Astrocyte (in vitro differentiated cells and primary cell): ENCODE measurements at regions not wholly inside any gene's neighbourhood (a gene's known extent, or its start where the extent isn't known, plus 50 kb on each side); places are given as distances from the start of the nearest gene placed in this dataset.
"Not testable (repeated sequence)": the region's sequence is repeated elsewhere in the genome, so short reads cannot be mapped to it uniquely, and the experiment has no call there.

ENCODE experiments used
- DNase-seq: peaks from one replicate; pipeline ENCODE4 v3.0.0-alpha.2; 2010; ENCODE audit warnings: low read depth
- FAIRE-seq: peaks from 2 replicates; lab custom pipeline; 2011; peaks lifted over from hg19 to GRCh38; lab: Jason Lieb, UNC
- H2AFZ ChIP-seq: 2 replicates; pipeline ENCODE4 v1.6.0; 2012; ENCODE audit warnings: low read depth, low read length, inconsistent platforms
- H3K27ac ChIP-seq: 2 replicates; pipeline ENCODE4 v1.5.1; 2011; ENCODE audit warnings: low read depth, low read length, inconsistent platforms
- H3K27me3 ChIP-seq: 2 replicates; pipeline ENCODE4 v1.6.0; 2011; ENCODE audit warnings: low read length, inconsistent platforms; ENCODE audit not compliant: insufficient read depth
- H3K36me3 ChIP-seq: 2 replicates; pipeline ENCODE4 v1.5.1; 2011; ENCODE audit warnings: low read length, inconsistent platforms; ENCODE audit not compliant: insufficient read depth
- H3K4me1 ChIP-seq: 2 replicates; pipeline ENCODE4 v1.5.1; 2011; ENCODE audit warnings: low read length, inconsistent platforms; ENCODE audit not compliant: insufficient read depth
- H3K4me2 ChIP-seq: 2 replicates; pipeline ENCODE4 v1.6.0; 2012; ENCODE audit warnings: low read length, inconsistent platforms
- H3K4me3 ChIP-seq: 2 replicates; pipeline ENCODE4 v1.5.1; 2011; ENCODE audit warnings: low read depth, mild to moderate bottlenecking, low read length, inconsistent platforms; ENCODE audit not compliant: insufficient read depth
- H3K79me2 ChIP-seq: 2 replicates; pipeline ENCODE4 v1.6.0; 2012; ENCODE audit warnings: mild to moderate bottlenecking, low read length, inconsistent platforms; ENCODE audit not compliant: insufficient read depth
- H3K9ac ChIP-seq: 2 replicates; pipeline ENCODE4 v1.6.0; 2012; ENCODE audit warnings: mild to moderate bottlenecking, low read length, inconsistent platforms
- H3K9me3 ChIP-seq: 2 replicates; pipeline ENCODE4 v1.5.1; 2012; ENCODE audit warnings: low read depth, mild to moderate bottlenecking, low read length, inconsistent platforms; ENCODE audit not compliant: insufficient read depth
- H4K20me1 ChIP-seq: 2 replicates; pipeline ENCODE4 v1.6.0; 2012; ENCODE audit warnings: low read length, inconsistent platforms; ENCODE audit not compliant: insufficient read depth
- H3K27ac Mint-ChIP-seq: one replicate; pipeline ENCODE4 v1.8.0; 2021; ENCODE audit warnings: mild to moderate bottlenecking, mixed read lengths; ENCODE audit not compliant: unreplicated experiment
- H3K27me3 Mint-ChIP-seq: one replicate; pipeline ENCODE4 v1.8.0; 2021; ENCODE audit warnings: low read depth, mixed read lengths; ENCODE audit not compliant: unreplicated experiment
- H3K36me3 Mint-ChIP-seq: one replicate; pipeline ENCODE4 v1.8.0; 2021; ENCODE audit warnings: low read depth, mixed read lengths; ENCODE audit not compliant: unreplicated experiment
- H3K4me1 Mint-ChIP-seq: one replicate; pipeline ENCODE4 v1.8.0; 2021; ENCODE audit warnings: low read depth, mixed read lengths; ENCODE audit not compliant: unreplicated experiment
- H3K4me3 Mint-ChIP-seq: one replicate; pipeline ENCODE4 v1.8.0; 2021; ENCODE audit warnings: mild to moderate bottlenecking, moderate library complexity, mixed read lengths; ENCODE audit not compliant: unreplicated experiment
- H3K9me3 Mint-ChIP-seq: one replicate; pipeline ENCODE4 v1.8.0; 2021; ENCODE audit warnings: mild to moderate bottlenecking, mixed read lengths; ENCODE audit not compliant: unreplicated experiment
- CTCF ChIP-seq: IDR thresholded peaks from 2 replicates; pipeline ENCODE4 v1.5.1; 2011; ENCODE audit warnings: low read depth, mild to moderate bottlenecking, inconsistent platforms, low read length, moderate library complexity; ENCODE audit not compliant: insufficient read depth
- EZH2 ChIP-seq: IDR thresholded peaks from 2 replicates; pipeline ENCODE4 v1.6.1; 2012; ENCODE audit warnings: mild to moderate bottlenecking, low read length, inconsistent platforms; ENCODE audit not compliant: insufficient read depth

- Mint-ChIP-seq H3K36me3 (no peaks in the 10 kb centered on the region), H3K4me1 (no peaks in the 10 kb centered on the region), H3K27ac (no peak overlapping the region), H3K9me3 (peaks cover 5% of the 10 kb centered on the region), H3K4me3 (no peak overlapping the region), H3K27me3 (peaks cover 3% of the 10 kb centered on the region)
- H3K4me2 ChIP-seq, result no peak overlapping the region
- H3K79me2 ChIP-seq, result no peaks in the 10 kb centered on the region
- no peak for FAIRE-seq
- no peak for TF ChIP-seq CTCF
- no peak for TF ChIP-seq EZH2
- H3K36me3 ChIP-seq, result no peaks in the 10 kb centered on the region
- H3K27ac ChIP-seq, result no peak overlapping the region
- no peaks in the 10 kb centered on the region for H4K20me1 ChIP-seq
- no peak overlapping the region for H3K9ac ChIP-seq
- no peaks in the 10 kb centered on the region for H3K27me3 ChIP-seq
- no peaks in the 10 kb centered on the region for H3K9me3 ChIP-seq
- no peak overlapping the region for H2AFZ ChIP-seq
- H3K4me3 ChIP-seq, result no peak overlapping the region
- no peaks in the 10 kb centered on the region for H3K4me1 ChIP-seq
- DNase-seq, result no peak
These were observed 241.0 kb upstream of the NFIA start for GRCh38 chr1:60841116-60842046.

GRCh38 chr1:60840476-60840875 lies 241.9 kb upstream of the NFIA start:
- H3K27ac ChIP-seq, H3K79me2 ChIP-seq, H3K4me1 Mint-ChIP-seq, H3K36me3 Mint-ChIP-seq, H3K9me3 Mint-ChIP-seq, H3K9me3 ChIP-seq, H4K20me1 ChIP-seq, H3K4me3 Mint-ChIP-seq, H2AFZ ChIP-seq, H3K9ac ChIP-seq, H3K4me2 ChIP-seq, H3K4me1 ChIP-seq, H3K27me3 Mint-ChIP-seq, H3K27ac Mint-ChIP-seq, DNase-seq, H3K27me3 ChIP-seq, H3K4me3 ChIP-seq, H3K36me3 ChIP-seq, FAIRE-seq: not testable (repeated sequence)

- FAIRE-seq (no peak), DNase-seq (no peak)
- H4K20me1 ChIP-seq, result no peaks in the 10 kb centered on the region
- no peaks in the 10 kb centered on the region for H3K9me3 ChIP-seq
- H3K36me3 Mint-ChIP-seq, result no peaks in the 10 kb centered on the region
- no peak overlapping the region for H3K4me2 ChIP-seq
- peaks cover 5% of the 10 kb centered on the region for H3K27me3 Mint-ChIP-seq
- H3K27ac Mint-ChIP-seq, result no peak overlapping the region
- no peak overlapping the region for H3K9ac ChIP-seq
- no peaks in the 10 kb centered on the region for H3K36me3 ChIP-seq
- no peaks in the 10 kb centered on the region for H3K9me3 Mint-ChIP-seq
- H3K27ac ChIP-seq, result no peak overlapping the region
- no peak overlapping the region for H3K4me3 Mint-ChIP-seq
- no peaks in the 10 kb centered on the region for H3K27me3 ChIP-seq
- TF ChIP-seq EZH2 (no peak), CTCF (no peak)
- H3K4me1 ChIP-seq, result no peaks in the 10 kb centered on the region
- H3K4me1 Mint-ChIP-seq, result peaks cover 18% of the 10 kb centered on the region
- H3K4me3 ChIP-seq, result no peak overlapping the region
- no peak overlapping the region for H2AFZ ChIP-seq
- no peaks in the 10 kb centered on the region for H3K79me2 ChIP-seq
These were observed 246.7 kb upstream of the NFIA start for GRCh38 chr1:60835649-60836048.
